Activated T-cell treated with anti-CD3 and anti-CD28 coated beads, Interleukin-2, amount 50 U/mL, for 4 hours (primary cell): ENCODE measurements at regions not wholly inside any gene's neighbourhood (a gene's known extent, or its start where the extent isn't known, plus 50 kb on each side); places are given as distances from the start of the nearest gene placed in this dataset.

Experiments
- ATAC-seq, 2 donors: fragments of 200-7000 bp; cut with Tn5 transposase; one replicate each; pipeline ENCODE4 v1.10.0; 2021
- DNase-seq: peaks from one replicate; pipeline ENCODE4 v3.0.0-alpha.2; 2020
- H3K27me3 Mint-ChIP-seq: one replicate; pipeline ENCODE4 v1.8.0; 2021; ENCODE audit warnings: low read depth, mixed read lengths
- H3K36me3 Mint-ChIP-seq: one replicate; pipeline ENCODE4 v1.8.0; 2022; ENCODE audit warnings: mixed read lengths; ENCODE audit not compliant: insufficient read depth
- H3K4me1 Mint-ChIP-seq: one replicate; pipeline ENCODE4 v1.8.0; 2021; ENCODE audit warnings: low read depth, mixed read lengths
- H3K4me3 Mint-ChIP-seq: one replicate; pipeline ENCODE4 v1.8.0; 2021; ENCODE audit warnings: mild to moderate bottlenecking, moderate library complexity, mixed read lengths
- H3K9me3 Mint-ChIP-seq: one replicate; pipeline ENCODE4 v1.8.0; 2021; ENCODE audit warnings: mixed read lengths

DNA sequence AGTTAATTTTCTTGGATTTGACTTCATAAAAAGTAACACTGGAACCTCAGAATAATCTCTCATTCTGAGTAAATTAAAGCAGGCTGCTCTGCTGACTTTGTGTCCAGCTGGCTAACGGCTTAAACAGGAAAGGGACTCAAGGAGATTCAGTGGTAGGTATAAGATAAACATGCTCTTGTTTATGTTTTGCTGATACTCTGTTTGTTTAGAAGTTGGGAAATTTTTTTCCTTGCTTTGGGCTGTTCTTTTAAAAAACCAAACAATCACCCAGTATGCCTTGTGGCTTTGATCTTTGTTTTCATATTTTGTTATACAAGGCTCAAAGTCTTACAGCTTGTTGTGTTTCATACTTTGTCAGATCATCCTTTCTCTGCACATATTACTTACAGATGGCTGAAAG lies 237.6 kb upstream of the RIOK2 start:
- ATAC-seq: no peak
- H3K4me3 Mint-ChIP-seq: no peak overlapping the region
- no peak for DNase-seq
- peaks cover 2% of the 10 kb centered on the region for H3K27me3 Mint-ChIP-seq
- no peaks in the 10 kb centered on the region for H3K36me3 Mint-ChIP-seq
- no peaks in the 10 kb centered on the region for H3K4me1 Mint-ChIP-seq
- H3K9me3 Mint-ChIP-seq: no peaks in the 10 kb centered on the region

DNA sequence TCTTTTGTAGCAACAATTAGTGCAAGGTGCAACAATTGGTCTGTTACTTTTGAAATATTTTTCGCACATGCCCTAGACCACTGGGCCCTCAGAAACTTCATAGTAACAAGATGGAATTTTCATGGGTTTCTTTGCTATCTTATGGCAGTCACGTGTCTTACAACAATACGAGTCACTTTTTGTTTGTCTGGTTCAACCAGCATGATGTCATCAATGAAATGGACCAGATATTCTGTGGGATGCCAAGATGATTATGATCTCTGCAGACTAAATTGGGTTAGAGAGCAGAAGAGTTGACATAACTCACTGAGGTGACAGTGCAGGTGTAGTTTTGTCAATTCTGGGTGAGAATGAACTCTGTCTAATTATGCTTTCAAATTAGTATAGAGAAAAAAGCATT lies 239.6 kb upstream of the RIOK2 start:
- Mint-ChIP-seq H3K27me3 (peaks cover 2% of the 10 kb centered on the region), H3K4me3 (no peak overlapping the region), H3K36me3 (no peaks in the 10 kb centered on the region), H3K9me3 (no peaks in the 10 kb centered on the region), H3K4me1 (no peaks in the 10 kb centered on the region)
- ATAC-seq: no peak
- no peak for DNase-seq

DNA sequence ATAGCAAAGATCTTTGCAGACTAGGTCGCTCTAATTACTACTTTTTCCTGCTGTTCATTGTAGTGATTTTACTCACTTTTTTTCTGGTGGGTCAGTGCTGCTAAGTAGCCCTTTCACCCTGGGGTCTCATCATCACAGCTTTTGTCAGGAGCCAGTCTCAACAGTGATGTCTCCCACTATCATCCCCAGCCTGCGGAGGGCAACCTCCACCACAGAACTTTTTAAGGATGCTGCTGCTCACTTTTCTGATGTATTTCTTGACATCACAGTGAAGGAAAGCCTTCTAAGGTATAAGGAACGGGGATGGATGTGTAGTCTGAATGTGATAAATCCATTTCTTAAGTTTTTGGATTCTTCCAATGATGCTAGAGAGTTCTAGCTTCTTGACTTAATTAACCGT lies 242.5 kb upstream of the RIOK2 start:
- ATAC-seq (no peak), DNase-seq (no peak)
- Mint-ChIP-seq H3K27me3 (peaks cover 2% of the 10 kb centered on the region), H3K4me1 (no peaks in the 10 kb centered on the region), H3K36me3 (no peaks in the 10 kb centered on the region), H3K4me3 (no peak overlapping the region), H3K9me3 (no peaks in the 10 kb centered on the region)

DNA sequence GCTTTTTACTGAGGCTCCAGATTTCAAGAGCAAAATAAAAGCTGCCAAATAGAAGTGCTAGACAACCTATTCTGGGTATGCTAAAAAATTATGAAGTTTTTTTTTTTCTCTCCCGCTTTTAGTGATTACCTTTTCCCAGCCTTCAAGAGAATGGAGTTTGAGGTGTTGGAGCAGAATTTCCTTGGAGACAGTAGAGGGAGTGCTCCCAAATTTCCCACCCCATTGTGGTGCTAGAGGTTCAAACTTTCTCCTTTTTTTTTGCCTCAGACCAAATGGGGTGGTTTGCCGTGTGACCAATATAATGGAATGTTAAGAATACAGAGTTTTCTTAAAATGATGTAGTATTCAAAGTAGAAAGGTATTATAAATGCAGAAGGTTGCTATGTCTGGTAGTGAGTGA lies 244.2 kb upstream of the RIOK2 start:
- DNase-seq (no peak), ATAC-seq (no peak)
- H3K4me1 Mint-ChIP-seq: no peaks in the 10 kb centered on the region
- no peaks in the 10 kb centered on the region for H3K36me3 Mint-ChIP-seq
- H3K9me3 Mint-ChIP-seq: no peaks in the 10 kb centered on the region
- no peak overlapping the region for H3K4me3 Mint-ChIP-seq
- H3K27me3 Mint-ChIP-seq: no peaks in the 10 kb centered on the region

DNA sequence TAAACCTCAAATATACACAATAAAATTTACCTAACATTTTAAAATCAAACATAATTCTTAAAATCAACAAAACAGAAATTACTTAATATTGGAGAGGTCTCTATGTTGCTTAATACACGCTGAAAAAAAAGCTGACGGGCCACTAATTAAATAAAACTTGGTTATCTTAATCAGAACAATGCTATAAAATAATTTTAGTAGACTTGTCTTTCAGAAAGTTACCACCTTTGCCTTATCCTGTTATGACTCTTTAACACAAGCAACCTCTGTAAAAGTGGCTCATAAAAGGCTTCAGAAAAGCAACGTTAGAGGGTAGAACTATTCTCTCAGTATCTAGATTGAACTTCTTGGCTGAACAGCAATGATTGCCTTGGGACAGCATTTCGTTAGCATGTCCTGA lies 251.0 kb upstream of the RIOK2 start:
- no peak overlapping the region for H3K4me3 Mint-ChIP-seq
- ATAC-seq: no peak
- no peaks in the 10 kb centered on the region for H3K27me3 Mint-ChIP-seq
- no peak for DNase-seq
- H3K9me3 Mint-ChIP-seq: no peaks in the 10 kb centered on the region
- no peaks in the 10 kb centered on the region for H3K36me3 Mint-ChIP-seq
- no peaks in the 10 kb centered on the region for H3K4me1 Mint-ChIP-seq

DNA sequence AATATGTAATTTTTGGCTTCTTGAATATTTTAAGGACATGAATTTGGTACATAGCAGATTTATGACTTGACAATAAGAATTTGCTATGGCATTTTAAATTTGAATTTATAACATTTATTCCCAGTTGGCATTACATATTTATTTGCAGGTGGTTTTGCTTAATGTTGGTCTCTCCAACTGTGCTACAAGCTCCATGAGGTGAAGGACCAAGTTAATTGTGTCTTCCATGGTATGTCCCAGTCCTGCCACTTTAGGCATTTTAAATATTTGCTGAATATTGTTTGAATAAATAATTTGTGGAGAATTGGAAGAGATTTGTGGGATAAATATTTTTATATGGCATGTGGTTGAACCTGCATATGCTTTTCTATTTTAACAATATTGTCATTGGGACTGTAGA lies 253.4 kb upstream of the RIOK2 start:
- no peaks in the 10 kb centered on the region for H3K9me3 Mint-ChIP-seq
- H3K36me3 Mint-ChIP-seq: no peaks in the 10 kb centered on the region
- no peak for ATAC-seq
- DNase-seq: no peak
- H3K4me1 Mint-ChIP-seq: no peaks in the 10 kb centered on the region
- H3K27me3 Mint-ChIP-seq: no peaks in the 10 kb centered on the region
- H3K4me3 Mint-ChIP-seq: no peak overlapping the region

DNA sequence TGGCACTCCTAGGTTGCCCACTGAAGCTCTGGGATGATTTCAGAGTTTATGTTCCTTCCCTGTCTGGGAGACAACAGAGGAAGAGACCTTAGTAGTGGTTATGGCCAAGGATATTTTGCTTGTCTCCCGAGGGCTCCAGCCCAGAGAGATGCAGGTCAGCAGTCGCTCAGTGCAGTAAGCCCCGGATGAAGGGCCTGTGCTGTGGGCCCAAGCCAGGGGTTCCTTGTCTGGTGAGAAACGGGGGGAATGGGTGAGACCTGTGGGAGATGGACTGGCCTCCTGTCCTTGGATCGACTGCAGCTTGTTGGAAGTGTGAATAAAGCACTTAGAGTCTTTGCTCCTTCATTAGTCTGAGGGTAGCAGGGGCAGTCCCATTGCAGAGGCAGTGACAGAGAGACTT lies 260.7 kb upstream of the RIOK2 start:
- no peak for DNase-seq
- H3K9me3 Mint-ChIP-seq: peaks cover 17% of the 10 kb centered on the region
- H3K36me3 Mint-ChIP-seq: no peaks in the 10 kb centered on the region
- H3K4me1 Mint-ChIP-seq: no peaks in the 10 kb centered on the region
- H3K4me3 Mint-ChIP-seq: no peak overlapping the region
- no peaks in the 10 kb centered on the region for H3K27me3 Mint-ChIP-seq
- ATAC-seq: no peak

DNA sequence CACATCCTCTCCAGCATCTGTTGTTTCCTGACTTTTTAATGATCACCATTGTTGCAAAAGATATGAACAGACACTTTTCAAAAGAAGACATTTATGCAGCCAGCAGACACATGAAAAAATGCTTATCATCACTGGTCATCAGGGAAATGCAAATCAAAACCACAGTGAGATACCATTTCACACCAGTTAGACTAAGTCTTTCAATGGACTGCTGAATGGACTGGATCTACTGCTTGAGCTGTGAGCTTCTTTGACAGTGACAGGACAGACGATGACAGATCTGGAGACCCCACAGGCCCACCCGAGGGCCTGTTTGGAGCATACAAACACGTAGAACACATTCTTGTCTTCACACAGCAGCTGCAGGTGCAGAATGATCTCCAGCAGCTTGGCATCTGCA lies 266.1 kb upstream of the RIOK2 start:
- DNase-seq (no peak), ATAC-seq (no peak)
- no peak overlapping the region for H3K4me3 Mint-ChIP-seq
- H3K4me1 Mint-ChIP-seq: no peaks in the 10 kb centered on the region
- H3K9me3 Mint-ChIP-seq: peaks cover 7% of the 10 kb centered on the region
- no peaks in the 10 kb centered on the region for H3K36me3 Mint-ChIP-seq
- no peaks in the 10 kb centered on the region for H3K27me3 Mint-ChIP-seq

DNA sequence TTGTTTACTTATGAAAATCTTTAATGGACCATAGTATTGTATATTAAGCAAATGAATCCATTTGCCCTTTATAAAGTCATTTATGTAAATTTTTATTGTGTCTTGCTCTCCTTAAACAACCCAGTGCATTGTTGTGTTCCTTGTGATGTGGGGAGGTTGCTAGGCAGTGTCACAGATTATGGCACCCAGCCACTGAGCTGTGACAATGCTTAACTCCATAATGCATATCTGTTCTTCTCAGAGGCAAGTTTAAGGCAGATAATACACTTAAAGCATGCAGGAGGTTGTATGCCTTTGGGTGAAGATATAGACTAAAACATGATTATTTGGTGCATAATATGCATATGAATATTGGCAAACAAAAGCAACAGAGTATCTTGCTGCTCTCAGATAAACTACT lies 269.6 kb upstream of the RIOK2 start:
- DNase-seq (no peak), ATAC-seq (no peak)
- Mint-ChIP-seq H3K4me3 (no peak overlapping the region), H3K9me3 (no peaks in the 10 kb centered on the region), H3K36me3 (no peaks in the 10 kb centered on the region), H3K27me3 (no peaks in the 10 kb centered on the region), H3K4me1 (no peaks in the 10 kb centered on the region)

DNA sequence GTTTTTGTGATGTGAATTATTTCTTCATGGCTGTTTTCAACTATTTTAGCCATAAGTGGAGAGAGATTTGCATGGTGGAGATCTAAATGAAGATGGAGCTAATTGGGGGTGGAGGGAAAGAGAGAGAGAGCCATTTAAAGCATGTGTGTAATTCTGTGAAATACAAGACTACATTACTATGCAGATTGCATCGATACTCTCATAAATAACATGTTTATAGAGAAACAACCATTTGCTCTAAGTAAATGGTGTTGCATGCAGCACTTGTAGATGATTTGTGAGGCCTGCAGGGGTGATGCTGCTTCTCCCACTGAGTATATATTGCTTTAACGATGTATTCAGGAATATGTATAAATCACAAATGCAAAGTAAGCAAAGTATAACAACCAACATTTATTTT lies 270.2 kb upstream of the RIOK2 start:
- H3K4me1 Mint-ChIP-seq: no peaks in the 10 kb centered on the region
- ATAC-seq (no peak), DNase-seq (no peak)
- no peaks in the 10 kb centered on the region for H3K9me3 Mint-ChIP-seq
- H3K27me3 Mint-ChIP-seq: no peaks in the 10 kb centered on the region
- H3K36me3 Mint-ChIP-seq: no peaks in the 10 kb centered on the region
- H3K4me3 Mint-ChIP-seq: no peak overlapping the region

DNA sequence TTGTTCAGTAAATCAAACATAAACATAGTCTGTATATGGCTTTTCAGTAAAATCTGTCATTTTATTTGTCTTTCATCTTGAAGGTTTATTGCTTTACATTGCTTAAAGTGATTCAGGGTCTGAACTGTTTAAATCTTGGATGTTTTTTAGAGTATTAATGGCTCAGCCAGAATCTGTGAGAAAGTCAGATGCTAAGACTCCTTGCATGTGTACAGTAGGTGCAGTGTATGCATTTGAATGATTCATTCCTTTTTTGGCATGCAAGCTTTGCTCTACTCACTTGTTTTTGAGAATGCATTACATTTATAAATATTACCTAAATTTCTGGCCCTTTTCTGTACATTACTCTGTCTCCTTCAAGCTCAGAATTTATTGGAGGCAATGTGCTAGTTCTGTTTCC lies 271.0 kb upstream of the RIOK2 start:
- no peak for DNase-seq
- H3K36me3 Mint-ChIP-seq: no peaks in the 10 kb centered on the region

DNA sequence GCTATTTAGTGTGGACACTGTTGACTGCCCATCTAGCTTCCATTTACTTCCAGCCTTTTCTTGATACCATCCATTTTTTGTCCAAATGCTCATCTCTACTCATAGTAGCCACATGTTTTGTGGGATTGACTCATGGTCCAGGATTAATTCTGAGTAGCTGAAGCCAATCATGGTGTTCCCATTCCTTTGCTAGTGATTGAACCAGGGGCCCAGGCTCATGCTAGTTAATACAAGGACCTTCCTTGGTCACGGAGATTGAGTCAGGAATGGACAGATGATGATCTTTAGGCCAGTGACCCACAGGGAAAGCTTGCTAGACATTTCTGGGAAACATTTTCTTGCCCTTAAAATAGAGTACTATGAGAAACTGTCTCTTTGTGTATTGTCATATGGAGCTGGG lies 272.9 kb upstream of the RIOK2 start:
- H3K9me3 Mint-ChIP-seq: no peaks in the 10 kb centered on the region
- no peaks in the 10 kb centered on the region for H3K27me3 Mint-ChIP-seq
- H3K4me1 Mint-ChIP-seq: no peaks in the 10 kb centered on the region
- no peak overlapping the region for H3K4me3 Mint-ChIP-seq
- no peaks in the 10 kb centered on the region for H3K36me3 Mint-ChIP-seq
- no peak for DNase-seq
- ATAC-seq: no peak

More for the DNA sequence above, 271.0 kb upstream of the RIOK2 start:
- H3K4me1 Mint-ChIP-seq: no peaks in the 10 kb centered on the region
- H3K27me3 Mint-ChIP-seq: no peaks in the 10 kb centered on the region
- no peak overlapping the region for H3K4me3 Mint-ChIP-seq
- H3K9me3 Mint-ChIP-seq: no peaks in the 10 kb centered on the region
- ATAC-seq: no peak

DNA sequence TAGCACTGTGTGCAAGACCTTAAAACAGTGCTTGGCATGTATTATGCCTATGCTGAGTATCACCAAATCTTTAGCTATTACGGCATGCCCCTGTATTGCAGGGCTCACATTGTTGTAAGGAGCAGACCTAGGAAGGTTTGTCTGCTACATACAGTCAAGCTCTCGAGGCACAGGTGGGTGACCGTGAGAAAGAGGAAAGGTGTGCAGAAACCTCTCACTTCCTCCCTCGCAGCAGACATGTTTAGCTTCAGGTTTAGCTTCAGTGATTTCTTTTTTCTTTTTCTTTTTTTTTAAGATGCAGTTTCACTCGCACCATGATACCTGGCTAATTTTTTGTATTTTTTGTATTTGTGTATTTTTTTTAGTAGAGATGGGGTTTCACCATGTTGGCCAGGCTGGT lies 275.8 kb upstream of the RIOK2 start:
- ATAC-seq (no peak), DNase-seq (no peak)
- Mint-ChIP-seq H3K36me3 (no peaks in the 10 kb centered on the region), H3K9me3 (peaks cover 6% of the 10 kb centered on the region), H3K4me3 (no peak overlapping the region), H3K27me3 (no peaks in the 10 kb centered on the region), H3K4me1 (no peaks in the 10 kb centered on the region)

DNA sequence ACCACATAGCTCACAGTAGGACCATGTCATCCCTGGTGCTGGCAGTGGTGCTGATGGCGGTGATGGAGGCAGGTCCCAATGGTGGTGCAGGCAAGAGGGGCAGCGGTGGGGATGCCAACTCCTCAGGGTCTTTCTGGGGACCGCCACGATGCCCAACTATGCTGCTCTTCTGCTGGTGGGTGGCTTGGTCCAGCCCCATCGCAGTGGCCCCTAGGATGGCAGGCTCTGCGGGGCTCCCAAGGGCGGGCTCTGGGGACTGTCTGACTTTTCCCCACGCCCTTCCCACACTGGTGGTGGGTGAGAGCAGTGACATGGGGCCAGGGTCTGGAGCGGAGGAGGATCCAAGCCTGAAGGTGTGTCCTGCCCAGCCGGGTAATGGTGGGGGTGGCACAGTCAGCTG lies 288.9 kb upstream of the RIOK2 start:
- H3K9me3 Mint-ChIP-seq: peaks cover 7% of the 10 kb centered on the region
- ATAC-seq: no peak
- no peak for DNase-seq
- H3K27me3 Mint-ChIP-seq: no peaks in the 10 kb centered on the region
- no peak overlapping the region for H3K4me3 Mint-ChIP-seq
- H3K4me1 Mint-ChIP-seq: no peaks in the 10 kb centered on the region
- H3K36me3 Mint-ChIP-seq: no peaks in the 10 kb centered on the region

DNA sequence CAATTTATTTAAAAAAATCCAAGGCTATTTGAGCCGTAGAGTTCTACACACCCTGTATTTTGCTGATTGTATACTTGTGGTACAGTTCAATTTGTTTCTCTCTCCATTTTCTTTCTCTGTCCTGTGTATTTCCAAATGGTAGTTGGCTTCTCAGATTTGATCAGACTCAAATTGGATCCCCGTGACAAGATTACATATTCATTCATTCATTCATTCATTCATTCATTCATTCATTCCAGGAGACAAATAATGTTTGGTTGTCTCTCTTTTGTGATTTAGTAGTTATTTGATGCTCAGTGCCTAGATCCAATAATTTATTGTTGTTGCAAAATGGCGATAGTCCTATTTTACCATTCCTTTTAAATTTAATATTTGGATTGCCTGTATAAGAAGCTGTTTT lies 292.8 kb upstream of the RIOK2 start:
- H3K36me3 Mint-ChIP-seq: no peaks in the 10 kb centered on the region
- no peak for ATAC-seq
- H3K27me3 Mint-ChIP-seq: no peaks in the 10 kb centered on the region

DNA sequence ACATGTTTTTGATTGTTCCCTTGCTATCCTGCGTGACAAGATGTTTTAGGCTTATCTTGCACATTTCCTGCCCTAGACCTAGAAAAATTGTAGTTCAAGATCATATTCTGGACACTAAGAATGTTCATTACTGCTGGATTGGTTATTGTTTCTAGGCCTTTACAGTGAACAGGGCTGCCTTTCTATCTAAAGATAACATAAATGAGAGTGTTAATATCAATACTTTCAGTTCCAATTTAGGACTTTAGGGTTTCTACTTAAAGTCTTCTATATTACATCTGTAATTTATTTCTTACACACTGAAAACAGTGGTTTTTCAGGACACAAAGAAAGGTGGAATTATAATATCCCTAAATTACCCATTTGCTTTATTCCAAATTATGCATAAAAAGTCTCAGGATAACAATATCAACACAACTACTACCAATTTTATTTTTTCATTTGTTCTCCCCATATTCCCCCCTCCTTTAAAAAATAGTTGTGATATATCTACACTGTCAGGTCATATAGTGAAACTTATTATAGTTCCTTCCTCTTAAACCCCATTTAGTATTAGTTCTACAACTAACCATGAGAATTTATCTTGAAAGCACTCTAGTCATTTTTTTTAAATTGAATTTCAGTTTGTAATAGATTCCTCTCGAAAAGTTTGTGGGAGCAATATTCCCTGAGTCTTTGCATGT lies 293.9 kb upstream of the RIOK2 start:
- no peaks in the 10 kb centered on the region for H3K4me1 Mint-ChIP-seq
- DNase-seq (no peak), ATAC-seq (no peak)
- H3K9me3 Mint-ChIP-seq: no peaks in the 10 kb centered on the region
- H3K27me3 Mint-ChIP-seq: no peaks in the 10 kb centered on the region
- H3K36me3 Mint-ChIP-seq: no peaks in the 10 kb centered on the region
- H3K4me3 Mint-ChIP-seq: no peak overlapping the region

More for the DNA sequence above, 292.8 kb upstream of the RIOK2 start:
- Mint-ChIP-seq H3K4me3 (no peak overlapping the region), H3K9me3 (no peaks in the 10 kb centered on the region), H3K4me1 (no peaks in the 10 kb centered on the region)
- DNase-seq: no peak
